ENCODE measurements at regions not wholly inside any gene's neighbourhood (a gene's known extent, or its start where the extent isn't known, plus 50 kb on each side); places are given as distances from the start of the nearest gene placed in this dataset.
"Not testable (repeated sequence)": the region's sequence is repeated elsewhere in the genome, so short reads cannot be mapped to it uniquely, and the experiment has no call there.

- no peaks in the 10 kb centered on the region for H3K4me1 ChIP-seq (ENCODE audit: control insufficient read depth in 1 of 2, insufficient read depth in 1 of 2, low read depth in 1 of 2, low read length in 1 of 2)
- no peak for TF ChIP-seq CTCF (IDR thresholded peaks at IDR 0.05)
- H3K27me3 ChIP-seq, result peaks cover 36% of the 10 kb centered on the region
- no peaks in the 10 kb centered on the region for H3K36me3 ChIP-seq
- no peaks in the 10 kb centered on the region for H3K9me3 ChIP-seq
- H3K4me3 ChIP-seq (ENCODE audit: low read depth in 1 of 2, low read length in 1 of 2), result no peak overlapping the region
- H3K27ac ChIP-seq, result no peak overlapping the region
Observed at GRCh38 chr20:43831481-43832065, 83.1 kb upstream of the TOX2 start.

DNA sequence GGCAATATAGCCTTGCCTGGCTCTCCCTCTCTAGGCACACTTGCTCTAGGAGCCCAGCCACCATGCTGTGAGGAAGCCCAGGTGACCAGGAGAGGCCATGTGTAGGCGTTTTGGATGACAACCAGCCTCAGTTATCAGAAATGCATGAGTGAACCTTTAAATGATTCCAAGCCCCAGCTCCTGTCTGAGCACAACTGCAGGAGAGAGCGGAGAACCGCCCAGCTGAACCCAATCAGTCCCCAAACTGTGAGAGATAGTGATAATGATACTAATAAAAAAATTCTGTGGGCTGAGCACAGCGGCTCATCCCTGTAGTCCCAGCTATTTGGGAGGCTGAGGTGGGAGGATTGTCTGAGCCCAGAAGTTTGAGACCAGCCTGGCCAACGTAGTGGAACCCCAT is 83.8 kb upstream of the TOX2 start:
- no peak overlapping the region for H3K27ac ChIP-seq
- H3K9me3 ChIP-seq, result no peaks in the 10 kb centered on the region
- H3K4me3 ChIP-seq (ENCODE audit: low read depth in 1 of 2, low read length in 1 of 2), result no peak overlapping the region
- H3K27me3 ChIP-seq, result peaks cover 42% of the 10 kb centered on the region
- H3K4me1 ChIP-seq (ENCODE audit: control insufficient read depth in 1 of 2, insufficient read depth in 1 of 2, low read depth in 1 of 2, low read length in 1 of 2), result no peaks in the 10 kb centered on the region
- H3K36me3 ChIP-seq, result no peaks in the 10 kb centered on the region
- TF ChIP-seq CTCF (IDR thresholded peaks at IDR 0.05), result no peak

- peaks cover 50% of the 10 kb centered on the region for H3K27me3 ChIP-seq
- no peaks in the 10 kb centered on the region for H3K9me3 ChIP-seq
- H3K27ac ChIP-seq, result no peak overlapping the region
- no peaks in the 10 kb centered on the region for H3K4me1 ChIP-seq (ENCODE audit: control insufficient read depth in 1 of 2, insufficient read depth in 1 of 2, low read depth in 1 of 2, low read length in 1 of 2)
- no peak for TF ChIP-seq CTCF (IDR thresholded peaks at IDR 0.05)
- no peak overlapping the region for H3K4me3 ChIP-seq (ENCODE audit: low read depth in 1 of 2, low read length in 1 of 2)
- no peaks in the 10 kb centered on the region for H3K36me3 ChIP-seq
Observed at GRCh38 chr20:43829951-43830690, 84.5 kb upstream of the TOX2 start.

DNA sequence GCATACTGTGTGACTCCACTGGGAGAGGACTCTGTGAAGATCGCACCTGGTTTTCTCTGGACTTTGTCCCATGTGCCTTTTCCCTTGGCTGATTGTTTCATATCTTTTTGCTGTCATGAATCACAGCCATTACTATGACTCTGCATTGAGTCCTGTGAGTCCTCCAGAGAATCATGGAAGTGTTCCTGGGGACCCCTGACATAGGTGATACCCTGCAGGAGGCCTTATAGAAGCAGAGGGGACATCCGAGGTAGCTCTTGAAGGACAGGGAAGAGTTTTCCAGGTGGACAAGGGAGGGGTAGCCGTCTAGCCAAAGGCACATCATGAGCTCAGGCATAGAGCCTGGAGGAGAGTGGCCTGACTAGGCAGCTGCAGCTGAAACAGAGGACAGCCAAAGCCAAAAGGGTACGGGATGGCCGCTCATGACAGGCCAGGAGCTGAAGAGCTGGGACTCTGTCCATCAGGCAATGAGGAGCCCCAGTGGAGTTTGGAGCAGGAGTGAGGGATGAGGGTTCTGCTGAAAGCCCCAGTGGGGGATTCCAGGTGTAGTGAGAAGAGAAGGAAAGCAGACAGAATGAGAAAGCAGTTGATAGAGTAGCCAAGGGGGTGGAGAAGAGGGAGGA is 86.6 kb upstream of the TOX2 start:
- H3K27ac ChIP-seq, result no peak overlapping the region
- H3K4me3 ChIP-seq (ENCODE audit: low read depth in 1 of 2, low read length in 1 of 2), result no peak overlapping the region
- no peaks in the 10 kb centered on the region for H3K36me3 ChIP-seq
- no peak for TF ChIP-seq CTCF (IDR thresholded peaks at IDR 0.05)
- no peaks in the 10 kb centered on the region for H3K9me3 ChIP-seq
- H3K4me1 ChIP-seq (ENCODE audit: control insufficient read depth in 1 of 2, insufficient read depth in 1 of 2, low read depth in 1 of 2, low read length in 1 of 2), result no peaks in the 10 kb centered on the region
- peaks cover 71% of the 10 kb centered on the region for H3K27me3 ChIP-seq

DNA sequence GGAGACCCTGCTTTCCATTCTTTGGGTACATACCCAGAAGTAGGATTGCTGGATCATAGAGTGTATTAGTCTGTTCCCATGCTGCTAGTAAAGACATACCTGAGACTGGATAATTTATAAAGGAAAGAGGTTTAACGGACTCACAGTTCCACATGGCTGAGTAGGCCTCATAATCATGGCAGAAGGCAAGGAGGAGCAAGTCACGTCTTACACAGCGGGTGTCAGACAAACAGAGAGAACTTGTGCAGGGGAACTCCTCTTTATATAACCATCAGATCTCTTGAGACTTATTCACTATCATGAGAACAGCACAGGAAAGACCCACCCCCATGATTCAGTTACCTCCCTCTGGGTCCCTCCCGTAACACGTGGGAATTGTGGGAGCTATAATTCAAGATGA is 87.7 kb upstream of the TOX2 start:
- H3K4me3 ChIP-seq (ENCODE audit: low read depth in 1 of 2, low read length in 1 of 2); H3K27ac ChIP-seq; H3K4me1 ChIP-seq (ENCODE audit: control insufficient read depth in 1 of 2, insufficient read depth in 1 of 2, low read depth in 1 of 2, low read length in 1 of 2); H3K36me3 ChIP-seq; H3K9me3 ChIP-seq: not testable (repeated sequence)
- H3K27me3 ChIP-seq, result peaks cover 66% of the 10 kb centered on the region

- Histone ChIP-seq H3K4me3 (ENCODE audit: low read depth in 1 of 2, low read length in 1 of 2) (no peak overlapping the region), H3K27me3 (peaks cover 66% of the 10 kb centered on the region), H3K36me3 (no peaks in the 10 kb centered on the region), H3K4me1 (ENCODE audit: control insufficient read depth in 1 of 2, insufficient read depth in 1 of 2, low read depth in 1 of 2, low read length in 1 of 2) (peaks cover 0 to 7% of the 10 kb centered on the region in 2 experiments), H3K27ac (no peak overlapping the region), H3K9me3 (no peaks in the 10 kb centered on the region)
- no peak for TF ChIP-seq CTCF (IDR thresholded peaks at IDR 0.05)
Observed at GRCh38 chr20:43825581-43825980, 89.1 kb upstream of the TOX2 start.

All from neutrophil (primary cell).